ENCODE measurements at regions not wholly inside any gene's neighbourhood (a gene's known extent, or its start where the extent isn't known, plus 50 kb on each side); places are given as distances from the start of the nearest gene placed in this dataset.

DNA sequence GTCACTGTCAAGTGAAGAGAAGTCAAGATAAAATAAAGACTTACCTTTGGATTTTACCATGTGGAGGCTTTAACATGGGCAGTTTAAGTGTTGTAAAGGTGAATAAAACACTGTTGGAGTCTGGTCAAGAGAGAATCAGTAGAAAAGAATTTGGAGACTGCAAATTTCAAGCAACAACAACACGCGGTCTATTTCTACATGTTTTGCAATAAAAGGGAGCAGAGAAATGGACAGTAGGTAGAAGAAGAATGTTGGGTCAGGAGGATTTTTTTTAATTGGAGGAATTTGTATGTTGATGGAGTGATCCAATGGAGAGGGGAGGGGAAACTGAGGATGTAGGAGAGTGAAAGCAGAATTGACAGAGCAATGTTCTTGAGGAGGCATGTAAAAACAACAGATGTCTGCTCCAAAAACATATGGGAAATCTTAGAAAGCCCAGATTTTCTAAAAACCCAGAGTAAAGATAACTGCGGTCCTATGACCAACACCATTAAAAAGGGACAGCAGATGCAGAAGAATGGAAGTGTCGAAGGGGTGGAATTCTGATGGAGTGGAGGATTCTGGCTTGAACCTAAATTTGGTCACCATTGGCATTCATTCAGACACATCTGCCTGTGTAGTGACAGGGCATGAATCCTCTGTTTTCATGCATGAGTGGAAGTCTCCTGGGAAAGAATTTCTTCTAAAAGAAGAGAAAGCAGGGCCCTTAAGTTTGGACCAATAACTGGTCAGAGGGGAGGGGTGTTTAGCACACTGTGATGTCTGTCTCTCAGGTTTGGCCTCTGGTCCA, 68.0 kb upstream of the OSBPL8 start:
- TF ChIP-seq CTCF (optimal IDR thresholded peaks at IDR 0.05 in 1 of 3, IDR thresholded peaks at IDR 0.05 in 1 of 3, conservative IDR thresholded peaks at IDR 0.05 in 1 of 3; ENCODE audit: extremely low read depth in 1 of 3, insufficient read depth in 2 of 3, low read length in 3 of 3) (no peak), EZH2 (IDR thresholded peaks at IDR 0.05; ENCODE audit: low read length) (no peak)
